Tibial nerve (tissue), 4 donors: ENCODE measurements at regions not wholly inside any gene's neighbourhood (a gene's known extent, or its start where the extent isn't known, plus 50 kb on each side); places are given as distances from the start of the nearest gene placed in this dataset.

ENCODE experiments used
- EP300 ChIP-seq, 2 donors: sonication (generic); formaldehyde crosslinking; IDR thresholded peaks; one replicate each; pipeline ENCODE4 v1.6.1; 2017; ENCODE audit warnings: antibody characterized with exemption in 2 of 2, mild to moderate bottlenecking in 1 of 2
- POLR2A ChIP-seq, 2 donors: fragments of 450-650 bp; IDR thresholded peaks; one replicate each; pipeline ENCODE4 v1.6.1; 2017; ENCODE audit warnings: antibody characterized with exemption in 2 of 2, mild to moderate bottlenecking in 2 of 2, moderate library complexity in 2 of 2
- TF ChIP-seq, protein P1 (sequence below), 5 experiments: fragments of 200-600 bp in 3 of 5; fragments of 450-650 bp in 2 of 5; sonication (generic) in 3 of 5; IDR thresholded peaks; one replicate each; pipeline ENCODE4 v1.5.1; 2016 to 2019; ENCODE audit warnings: antibody characterized with exemption in 5 of 5, mild to moderate bottlenecking in 3 of 5, moderate library complexity in 2 of 5

- TF ChIP-seq, protein P1, sequence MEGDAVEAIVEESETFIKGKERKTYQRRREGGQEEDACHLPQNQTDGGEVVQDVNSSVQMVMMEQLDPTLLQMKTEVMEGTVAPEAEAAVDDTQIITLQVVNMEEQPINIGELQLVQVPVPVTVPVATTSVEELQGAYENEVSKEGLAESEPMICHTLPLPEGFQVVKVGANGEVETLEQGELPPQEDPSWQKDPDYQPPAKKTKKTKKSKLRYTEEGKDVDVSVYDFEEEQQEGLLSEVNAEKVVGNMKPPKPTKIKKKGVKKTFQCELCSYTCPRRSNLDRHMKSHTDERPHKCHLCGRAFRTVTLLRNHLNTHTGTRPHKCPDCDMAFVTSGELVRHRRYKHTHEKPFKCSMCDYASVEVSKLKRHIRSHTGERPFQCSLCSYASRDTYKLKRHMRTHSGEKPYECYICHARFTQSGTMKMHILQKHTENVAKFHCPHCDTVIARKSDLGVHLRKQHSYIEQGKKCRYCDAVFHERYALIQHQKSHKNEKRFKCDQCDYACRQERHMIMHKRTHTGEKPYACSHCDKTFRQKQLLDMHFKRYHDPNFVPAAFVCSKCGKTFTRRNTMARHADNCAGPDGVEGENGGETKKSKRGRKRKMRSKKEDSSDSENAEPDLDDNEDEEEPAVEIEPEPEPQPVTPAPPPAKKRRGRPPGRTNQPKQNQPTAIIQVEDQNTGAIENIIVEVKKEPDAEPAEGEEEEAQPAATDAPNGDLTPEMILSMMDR (IDR thresholded peaks at IDR 0.05), result no peak
- no peak for TF ChIP-seq POLR2A (IDR thresholded peaks at IDR 0.05)
- TF ChIP-seq EP300 (IDR thresholded peaks at IDR 0.05), result no peak
Measured at GRCh38 chr14:104394409-104394851, 185.1 kb upstream of the C14orf180 start.
